C4-2B (cell line): ENCODE measurements at regions not wholly inside any gene's neighbourhood (a gene's known extent, or its start where the extent isn't known, plus 50 kb on each side); places are given as distances from the start of the nearest gene placed in this dataset.

Experiments
- CTCF ChIP-seq: fragments of 450-650 bp; conservative IDR thresholded peaks from 2 replicates; pipeline ENCODE4 v1.5.1; 2017; ENCODE audit warnings: mild to moderate bottlenecking
- ZFX ChIP-seq: fragments of 450-650 bp; IDR thresholded peaks from 2 replicates; pipeline ENCODE4 v1.6.1; 2017

- TF ChIP-seq CTCF (no peak), ZFX (no peak)
These were observed 303.5 kb upstream of the NR5A2 start for GRCh38 chr1:199724049-199724448.
